OCI-LY7 (cell line): ENCODE measurements at regions not wholly inside any gene's neighbourhood (a gene's known extent, or its start where the extent isn't known, plus 50 kb on each side); places are given as distances from the start of the nearest gene placed in this dataset.

Experiments
- BruUV-seq: library from RNA; stranded (reverse); fragments of 400-500 nt; replicated peaks from 2 replicates; lab custom pipeline; 2021; lab: Mats Ljungman, UMichigan
- CTCF ChIA-PET: fragments of 300-600 bp; sonication (Branson Sonifier 250); formaldehyde crosslinking; loops from one replicate; lab custom pipeline; 2022; ENCODE audit warnings: antibody characterized with exemption; ENCODE audit not compliant: unreplicated experiment; lab: Charles Lee
- POLR2A ChIA-PET: fragments of 300-600 bp; sonication (Branson Sonifier 250); formaldehyde crosslinking; loops from one replicate; lab custom pipeline; 2022; ENCODE audit warnings: antibody characterized with exemption; lab: Charles Lee
- DNase-seq: peaks from one replicate; pipeline ENCODE4 v3.0.0-alpha.2; 2015; ENCODE audit warnings: low spot score
- H2AFZ ChIP-seq: fragments of 200-600 bp; sonication (generic), shearing (Covaris generic); 2 replicates; pipeline ENCODE4 v1.6.1; 2014; ENCODE audit warnings: mild to moderate bottlenecking, antibody characterized with exemption, low read length, moderate library complexity
- H3K27ac ChIP-seq: fragments of 200-600 bp; sonication (generic); 2 replicates; pipeline ENCODE4 v1.5.1; 2014; ENCODE audit warnings: mixed run types, low read depth, mild to moderate bottlenecking, moderate library complexity, low read length, inconsistent platforms; ENCODE audit not compliant: poor library complexity, severe bottlenecking
- H3K36me3 ChIP-seq: fragments of 200-600 bp; sonication (generic); 2 replicates; pipeline ENCODE4 v1.6.1; 2014; ENCODE audit warnings: mild to moderate bottlenecking, antibody characterized with exemption, low read length, moderate library complexity, mixed read lengths; ENCODE audit not compliant: insufficient read depth
- H3K4me1 ChIP-seq: fragments of 200-600 bp; sonication (generic); 2 replicates; pipeline ENCODE4 v1.5.1; 2014; ENCODE audit warnings: mild to moderate bottlenecking, low read length; ENCODE audit not compliant: insufficient read depth, poor library complexity, severe bottlenecking
- H3K4me2 ChIP-seq: fragments of 200-600 bp; sonication (generic); 2 replicates; pipeline ENCODE4 v1.6.1; 2014; ENCODE audit warnings: mild to moderate bottlenecking, low read length
- H3K4me3 ChIP-seq: fragments of 200-600 bp; sonication (generic); 2 replicates; pipeline ENCODE4 v1.5.1; 2014; ENCODE audit warnings: mild to moderate bottlenecking, low read depth, low read length; ENCODE audit not compliant: poor library complexity, severe bottlenecking
- H3K79me2 ChIP-seq: fragments of 200-600 bp; sonication (generic); 2 replicates; pipeline ENCODE4 v1.6.1; 2016; ENCODE audit warnings: low read depth, mild to moderate bottlenecking, low read length, moderate library complexity, mixed read lengths; ENCODE audit not compliant: insufficient read depth
- H3K9me2 ChIP-seq: fragments of 200-600 bp; sonication (generic); 2 replicates; pipeline ENCODE4 v1.6.1; 2016; ENCODE audit warnings: mild to moderate bottlenecking, low read length, mixed read lengths; ENCODE audit not compliant: insufficient read depth
- H3K9me3 ChIP-seq: fragments of 200-600 bp; sonication (generic); 2 replicates; pipeline ENCODE4 v1.6.1; 2014; ENCODE audit warnings: mild to moderate bottlenecking, mixed run types, low read length, mixed read lengths
- H4K20me1 ChIP-seq: fragments of 200-600 bp; sonication (generic); 2 replicates; pipeline ENCODE4 v1.6.1; 2014; ENCODE audit warnings: mild to moderate bottlenecking, antibody characterized with exemption, low read length, moderate library complexity, mixed read lengths; ENCODE audit not compliant: insufficient read depth
- EZH2phosphoT487 ChIP-seq: fragments of 200-600 bp; sonication (generic); IDR thresholded peaks from 2 replicates; pipeline ENCODE4 v1.6.1; 2018; ENCODE audit warnings: low read depth, borderline replicate concordance, mild to moderate bottlenecking, mixed run types, antibody characterized with exemption, low read length, moderate library complexity, mixed read lengths
- intact Hi-C: fragments of 100-400 bp; cut with micrococcal nuclease; formaldehyde crosslinking; loops from one replicate; pipeline ENCODE4 v1.10.0; 2022; ENCODE audit not compliant: unreplicated experiment
- TF ChIP-seq, protein P1 (sequence below): fragments of 200-600 bp; sonication (generic); conservative IDR thresholded peaks from 2 replicates; pipeline ENCODE4 v1.5.1; 2014; ENCODE audit warnings: mild to moderate bottlenecking, antibody characterized with exemption, low read length, moderate library complexity, mixed read lengths

- ChIA-PET CTCF (no interaction called here), POLR2A (no interaction called here)
- Histone ChIP-seq H3K4me1 (no peaks in the 10 kb centered on the region), H3K4me2 (no peak overlapping the region), H3K9me3 (no peaks in the 10 kb centered on the region), H3K9me2 (no peaks in the 10 kb centered on the region), H3K4me3 (no peak overlapping the region), H2AFZ (no peak overlapping the region), H4K20me1 (no peaks in the 10 kb centered on the region), H3K36me3 (no peaks in the 10 kb centered on the region), H3K27ac (no peak overlapping the region), H3K79me2 (no peaks in the 10 kb centered on the region)
- TF ChIP-seq, protein P1, sequence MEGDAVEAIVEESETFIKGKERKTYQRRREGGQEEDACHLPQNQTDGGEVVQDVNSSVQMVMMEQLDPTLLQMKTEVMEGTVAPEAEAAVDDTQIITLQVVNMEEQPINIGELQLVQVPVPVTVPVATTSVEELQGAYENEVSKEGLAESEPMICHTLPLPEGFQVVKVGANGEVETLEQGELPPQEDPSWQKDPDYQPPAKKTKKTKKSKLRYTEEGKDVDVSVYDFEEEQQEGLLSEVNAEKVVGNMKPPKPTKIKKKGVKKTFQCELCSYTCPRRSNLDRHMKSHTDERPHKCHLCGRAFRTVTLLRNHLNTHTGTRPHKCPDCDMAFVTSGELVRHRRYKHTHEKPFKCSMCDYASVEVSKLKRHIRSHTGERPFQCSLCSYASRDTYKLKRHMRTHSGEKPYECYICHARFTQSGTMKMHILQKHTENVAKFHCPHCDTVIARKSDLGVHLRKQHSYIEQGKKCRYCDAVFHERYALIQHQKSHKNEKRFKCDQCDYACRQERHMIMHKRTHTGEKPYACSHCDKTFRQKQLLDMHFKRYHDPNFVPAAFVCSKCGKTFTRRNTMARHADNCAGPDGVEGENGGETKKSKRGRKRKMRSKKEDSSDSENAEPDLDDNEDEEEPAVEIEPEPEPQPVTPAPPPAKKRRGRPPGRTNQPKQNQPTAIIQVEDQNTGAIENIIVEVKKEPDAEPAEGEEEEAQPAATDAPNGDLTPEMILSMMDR: no peak
- TF ChIP-seq EZH2phosphoT487: no peak
- DNase-seq: no peak
- intact Hi-C loops: no loop called here
- BruUV-seq: no TSS peak
These were observed 626.4 kb upstream of the MMS22L start for GRCh38 chr6:97909380-97909779.

DNA sequence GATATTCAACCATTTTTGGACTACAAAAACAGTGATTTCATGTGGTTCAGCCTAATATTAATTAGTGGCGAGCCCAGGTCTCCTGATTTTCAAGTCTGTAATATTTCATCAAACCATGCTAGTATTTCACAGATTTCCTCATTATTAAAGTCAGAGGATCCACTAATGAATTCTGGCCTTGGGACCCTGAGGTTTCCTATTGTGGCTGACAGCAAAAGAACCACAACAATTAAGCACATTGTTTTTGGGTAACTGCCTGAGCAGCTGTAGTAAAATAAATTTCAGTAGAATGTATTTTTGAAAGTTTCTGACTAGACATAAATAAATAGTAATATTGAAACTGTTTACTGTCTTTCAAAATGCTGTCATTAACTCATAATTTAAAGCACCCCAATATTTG, 630.7 kb upstream of the MMS22L start:
- Histone ChIP-seq H3K4me3 (no peak overlapping the region), H3K4me1 (no peaks in the 10 kb centered on the region), H3K9me2 (no peaks in the 10 kb centered on the region), H2AFZ (no peak overlapping the region), H3K27ac (no peak overlapping the region), H3K79me2 (no peaks in the 10 kb centered on the region), H4K20me1 (no peaks in the 10 kb centered on the region), H3K36me3 (no peaks in the 10 kb centered on the region), H3K9me3 (no peaks in the 10 kb centered on the region), H3K4me2 (no peak overlapping the region)
- ChIA-PET POLR2A (no interaction called here), CTCF (no interaction called here)
- TF ChIP-seq EZH2phosphoT487: no peak
- TF ChIP-seq, protein P1: no peak
- BruUV-seq: no TSS peak
- DNase-seq: no peak
- intact Hi-C loops: no loop called here

DNA sequence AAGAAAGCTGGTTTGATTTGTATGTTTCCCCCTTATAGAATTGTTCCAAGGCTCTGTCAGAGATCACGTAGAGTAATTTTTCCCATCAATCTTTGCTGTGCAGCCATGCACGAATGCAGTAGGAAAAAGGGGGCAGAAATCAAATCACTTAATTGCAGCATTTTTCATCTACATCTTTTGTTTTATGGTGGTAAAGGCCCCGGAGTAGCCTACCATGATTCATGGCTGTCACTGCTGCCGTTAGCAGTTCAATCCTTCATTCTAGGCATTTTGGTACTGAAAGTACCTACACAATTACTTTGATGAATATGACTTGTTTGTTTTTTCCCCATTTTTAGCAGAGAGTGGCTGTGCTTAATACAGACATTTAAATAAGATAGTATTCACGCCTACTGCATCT, 631.9 kb upstream of the MMS22L start:
- Histone ChIP-seq H3K9me3 (no peaks in the 10 kb centered on the region), H3K4me1 (no peaks in the 10 kb centered on the region), H3K4me2 (no peak overlapping the region), H3K4me3 (no peak overlapping the region), H4K20me1 (no peaks in the 10 kb centered on the region), H3K36me3 (no peaks in the 10 kb centered on the region), H3K27ac (no peak overlapping the region), H3K9me2 (no peaks in the 10 kb centered on the region), H2AFZ (no peak overlapping the region), H3K79me2 (no peaks in the 10 kb centered on the region)
- ChIA-PET POLR2A (interaction anchor here (1.1 kb wide), 1 partner anchor 12 kb away, joined by 3 read pairs; no protein-coding TSS in a partner anchor), CTCF (no interaction called here)
- BruUV-seq: no TSS peak
- no peak for DNase-seq
- intact Hi-C loops: no loop called here
- TF ChIP-seq, protein P1: no peak
- no peak for TF ChIP-seq EZH2phosphoT487
